Activated naive CD8-positive, alpha-beta T cell treated with anti-CD3 and anti-CD28 coated beads, Interleukin-2, amount 50 U/mL, for 24 hours (primary cell): ENCODE measurements at regions not wholly inside any gene's neighbourhood (a gene's known extent, or its start where the extent isn't known, plus 50 kb on each side); places are given as distances from the start of the nearest gene placed in this dataset.
A peak's percentile ranks its signal among the peaks of the same experiment; 100 is the strongest.
"Not testable (repeated sequence)": the region's sequence is repeated elsewhere in the genome, so short reads cannot be mapped to it uniquely, and the experiment has no call there.

Experiments used
- ATAC-seq: fragments of 150-1000 bp; cut with Tn5 transposase; one replicate; pipeline ENCODE4 v1.10.0; 2021
- DNase-seq: peaks from one replicate; pipeline ENCODE4 v3.0.0; 2021
- H3K27ac Mint-ChIP-seq: one replicate; pipeline ENCODE4 v1.8.0; 2021; ENCODE audit warnings: mild to moderate bottlenecking, mixed read lengths
- H3K27me3 Mint-ChIP-seq: one replicate; pipeline ENCODE4 v1.8.0; 2021; ENCODE audit warnings: mixed read lengths
- H3K36me3 Mint-ChIP-seq: one replicate; pipeline ENCODE4 v1.8.0; 2021; ENCODE audit warnings: low read depth, mixed read lengths
- H3K4me1 Mint-ChIP-seq: one replicate; pipeline ENCODE4 v1.8.0; 2021; ENCODE audit warnings: mixed read lengths
- H3K4me3 Mint-ChIP-seq: one replicate; pipeline ENCODE4 v1.8.0; 2021; ENCODE audit warnings: mild to moderate bottlenecking, moderate library complexity, mixed read lengths
- H3K9me3 Mint-ChIP-seq: one replicate; pipeline ENCODE4 v1.8.0; 2021; ENCODE audit warnings: mixed read lengths

DNA sequence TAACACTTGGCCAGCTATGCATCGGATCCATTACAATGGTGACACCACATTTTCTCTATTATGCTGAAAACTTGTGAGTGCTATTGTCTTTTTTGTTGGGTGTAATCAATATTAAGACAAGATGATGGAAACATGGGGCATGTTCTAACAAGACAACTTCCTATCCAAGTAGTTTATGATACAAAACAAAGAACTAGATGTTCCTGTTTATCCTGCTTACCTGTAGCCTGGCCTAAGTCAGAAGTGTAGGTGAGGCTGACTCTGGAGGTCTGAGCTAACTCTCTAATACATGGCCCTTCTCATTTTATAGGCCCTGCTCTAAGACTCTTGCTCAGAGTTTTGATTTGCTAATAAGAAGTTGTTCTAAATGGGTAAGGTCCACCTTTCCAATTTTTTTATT, 242.4 kb upstream of the STXBP5 start:
- H3K27ac Mint-ChIP-seq = no peak overlapping the region
- ATAC-seq = no peak
- H3K9me3 Mint-ChIP-seq = peaks cover 22% of the 10 kb centered on the region
- H3K27me3 Mint-ChIP-seq = no peaks in the 10 kb centered on the region
- DNase-seq = no peak
- H3K4me3 Mint-ChIP-seq = no peak overlapping the region
- H3K4me1 Mint-ChIP-seq = no peaks in the 10 kb centered on the region
- H3K36me3 Mint-ChIP-seq = peaks cover 6% of the 10 kb centered on the region

DNA sequence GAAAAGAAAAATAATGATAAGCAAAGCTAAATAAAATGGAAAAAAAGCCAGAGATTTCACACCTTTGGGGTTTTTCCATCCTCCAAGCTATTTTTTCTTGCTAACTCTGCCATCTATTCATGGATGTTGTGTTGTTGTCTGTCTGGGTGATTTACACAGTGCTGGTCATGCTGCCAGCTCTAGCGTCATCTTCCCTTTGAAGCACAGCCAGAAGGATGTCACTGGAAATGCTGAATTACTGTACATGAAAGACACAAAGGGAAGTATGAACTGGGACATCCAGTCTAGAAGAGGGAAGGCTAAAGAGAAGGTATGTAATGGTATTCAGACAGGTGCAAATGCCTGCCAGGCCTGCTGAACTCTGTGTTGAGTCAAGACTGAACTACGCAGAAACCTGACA, 241.9 kb upstream of the STXBP5 start:
- H3K27me3 Mint-ChIP-seq = no peaks in the 10 kb centered on the region
- no peaks in the 10 kb centered on the region for H3K4me1 Mint-ChIP-seq
- DNase-seq (no peak), ATAC-seq (no peak)
- peaks cover 22% of the 10 kb centered on the region for H3K9me3 Mint-ChIP-seq
- H3K27ac Mint-ChIP-seq = no peak overlapping the region
- peaks cover 6% of the 10 kb centered on the region for H3K36me3 Mint-ChIP-seq
- no peak overlapping the region for H3K4me3 Mint-ChIP-seq

DNA sequence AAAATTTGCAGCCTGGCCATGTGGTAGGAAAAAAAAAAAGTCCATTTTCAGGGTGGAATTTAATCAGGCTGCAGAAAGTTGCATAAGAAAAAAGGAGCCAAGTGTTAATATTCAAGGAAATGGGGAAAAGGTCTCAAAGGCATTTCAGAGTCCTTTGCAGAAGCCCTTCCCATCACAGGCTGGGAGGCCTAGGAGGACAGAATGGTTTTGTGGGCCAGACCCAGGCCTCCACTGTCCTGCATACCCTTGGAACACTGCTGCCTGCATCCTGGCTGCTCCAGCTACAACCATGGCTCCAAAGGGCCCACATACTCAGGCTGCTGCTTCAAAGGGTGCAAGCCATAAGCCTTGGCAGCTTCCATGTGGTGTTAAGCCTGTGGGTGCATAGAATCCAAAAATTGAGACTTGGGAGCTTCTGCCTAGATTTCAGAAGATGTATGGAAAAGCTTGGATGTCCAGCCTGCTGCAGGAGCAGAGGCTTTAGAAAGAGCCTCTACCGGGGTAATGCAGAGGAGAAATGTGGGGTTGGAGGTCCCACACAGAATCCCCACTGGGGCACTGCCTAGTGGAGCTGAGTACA, 239.0 kb upstream of the STXBP5 start:
- peaks cover 6% of the 10 kb centered on the region for H3K36me3 Mint-ChIP-seq
- no peaks in the 10 kb centered on the region for H3K4me1 Mint-ChIP-seq
- ATAC-seq (no peak), DNase-seq (peak; percentile 11)
- no peaks in the 10 kb centered on the region for H3K27me3 Mint-ChIP-seq
- H3K9me3 Mint-ChIP-seq = peaks cover 22% of the 10 kb centered on the region
- no peak overlapping the region for H3K27ac Mint-ChIP-seq
- H3K4me3 Mint-ChIP-seq = no peak overlapping the region

DNA sequence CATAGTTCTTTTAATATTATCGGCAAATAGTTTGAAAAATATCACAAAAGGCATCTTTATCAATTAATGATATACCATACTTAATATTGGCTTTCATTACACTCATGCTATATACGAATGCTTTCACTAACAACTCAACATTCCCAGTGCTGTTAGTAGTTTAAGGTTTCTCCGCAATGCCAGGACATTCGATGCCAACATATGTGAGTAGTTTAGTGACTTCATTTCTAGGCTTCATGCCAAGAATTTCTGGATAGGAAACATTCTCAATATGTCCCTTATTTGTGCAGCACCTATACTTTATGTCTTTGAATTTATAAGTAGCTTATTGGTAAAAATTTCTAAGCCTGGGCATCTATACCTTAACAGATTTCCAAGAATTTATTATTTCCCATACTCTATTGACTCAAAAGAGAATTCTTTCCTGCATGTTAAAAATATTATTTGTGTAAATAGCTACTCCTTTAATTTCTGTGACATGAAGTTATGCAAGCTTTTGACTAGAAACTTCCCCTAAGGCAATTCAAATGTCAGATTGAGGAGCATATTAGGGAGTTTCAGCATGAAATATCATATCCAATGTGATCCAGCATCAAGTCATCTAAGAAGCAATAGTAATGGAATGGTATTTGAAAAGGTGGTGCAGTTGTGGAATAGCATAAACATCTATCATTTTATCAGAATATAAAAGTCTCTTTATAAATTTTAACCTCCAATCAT, 236.0 kb upstream of the STXBP5 start:
- Mint-ChIP-seq H3K9me3 (peaks cover 22% of the 10 kb centered on the region), H3K27ac (no peak overlapping the region), H3K4me1 (no peaks in the 10 kb centered on the region), H3K4me3 (no peak overlapping the region), H3K36me3 (peaks cover 6% of the 10 kb centered on the region), H3K27me3 (no peaks in the 10 kb centered on the region)
- ATAC-seq = no peak
- no peak for DNase-seq

DNA sequence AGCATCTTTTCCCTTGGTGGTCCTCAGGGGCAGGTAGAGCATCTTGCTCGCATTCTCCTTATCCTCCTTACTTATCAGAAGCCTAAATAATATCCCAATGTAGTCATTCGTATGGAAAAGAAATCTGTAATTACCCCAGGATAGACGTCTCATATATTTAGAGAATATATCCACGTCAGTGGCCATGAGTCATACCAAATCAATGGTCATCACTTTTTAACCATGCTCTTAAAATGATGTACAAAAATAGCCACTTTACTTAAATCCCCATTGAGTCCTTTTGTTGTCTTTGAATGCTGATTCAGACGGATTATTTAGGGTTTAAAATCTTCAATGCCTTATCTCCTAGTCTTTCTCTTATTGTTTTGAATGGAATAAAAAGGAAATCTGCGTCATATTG, 231.7 kb upstream of the STXBP5 start:
- H3K4me3 Mint-ChIP-seq = no peak overlapping the region
- H3K9me3 Mint-ChIP-seq = no peaks in the 10 kb centered on the region
- no peak overlapping the region for H3K27ac Mint-ChIP-seq
- H3K36me3 Mint-ChIP-seq = no peaks in the 10 kb centered on the region
- H3K4me1 Mint-ChIP-seq = no peaks in the 10 kb centered on the region
- ATAC-seq = no peak
- no peak for DNase-seq
- H3K27me3 Mint-ChIP-seq = no peaks in the 10 kb centered on the region

DNA sequence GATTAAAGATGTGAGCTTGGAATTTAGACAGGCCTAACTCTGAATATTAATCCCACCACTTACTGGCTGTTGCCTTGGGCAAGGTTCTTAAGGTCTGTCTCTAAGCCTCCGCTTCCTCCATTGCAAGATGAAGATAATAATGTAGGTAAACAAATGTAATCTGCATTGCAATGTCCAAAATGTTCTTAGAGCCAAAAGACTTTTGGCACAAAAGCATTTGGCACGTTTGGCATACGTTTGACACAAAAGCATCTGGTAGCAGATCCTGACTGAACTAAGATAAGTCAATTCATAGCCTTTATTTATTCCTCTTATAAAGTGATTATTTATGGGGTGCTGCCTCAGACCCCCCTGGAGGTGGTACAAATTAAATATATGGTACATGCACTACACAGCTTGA, 229.9 kb upstream of the STXBP5 start:
- no peak overlapping the region for H3K27ac Mint-ChIP-seq
- H3K4me1 Mint-ChIP-seq = no peaks in the 10 kb centered on the region
- ATAC-seq = no peak
- H3K9me3 Mint-ChIP-seq = no peaks in the 10 kb centered on the region
- no peak overlapping the region for H3K4me3 Mint-ChIP-seq
- no peaks in the 10 kb centered on the region for H3K36me3 Mint-ChIP-seq
- DNase-seq = no peak
- no peaks in the 10 kb centered on the region for H3K27me3 Mint-ChIP-seq

DNA sequence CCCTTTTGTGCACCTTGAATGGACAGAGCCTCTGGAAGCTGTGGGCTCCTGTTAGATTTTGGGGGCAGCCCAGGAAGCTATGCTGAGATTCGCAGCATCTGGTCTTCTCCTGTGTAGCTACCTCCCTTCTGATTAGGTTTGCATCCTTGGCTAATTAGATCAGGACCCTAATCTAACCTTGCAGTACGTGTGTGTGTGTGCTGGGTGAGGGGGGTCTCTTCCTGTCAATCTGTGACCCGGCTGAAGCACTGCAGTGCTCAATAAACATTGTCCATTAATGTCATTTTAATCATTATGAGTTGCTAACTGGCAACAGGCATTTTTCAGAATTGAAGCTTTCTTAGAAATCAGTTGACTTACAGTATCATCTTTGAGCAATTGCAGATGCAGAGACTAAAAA, 229.1 kb upstream of the STXBP5 start:
- Mint-ChIP-seq H3K4me3 (no peak overlapping the region), H3K36me3 (no peaks in the 10 kb centered on the region), H3K4me1 (no peaks in the 10 kb centered on the region), H3K27me3 (no peaks in the 10 kb centered on the region), H3K27ac (no peak overlapping the region), H3K9me3 (no peaks in the 10 kb centered on the region)
- no peak for ATAC-seq
- no peak for DNase-seq

DNA sequence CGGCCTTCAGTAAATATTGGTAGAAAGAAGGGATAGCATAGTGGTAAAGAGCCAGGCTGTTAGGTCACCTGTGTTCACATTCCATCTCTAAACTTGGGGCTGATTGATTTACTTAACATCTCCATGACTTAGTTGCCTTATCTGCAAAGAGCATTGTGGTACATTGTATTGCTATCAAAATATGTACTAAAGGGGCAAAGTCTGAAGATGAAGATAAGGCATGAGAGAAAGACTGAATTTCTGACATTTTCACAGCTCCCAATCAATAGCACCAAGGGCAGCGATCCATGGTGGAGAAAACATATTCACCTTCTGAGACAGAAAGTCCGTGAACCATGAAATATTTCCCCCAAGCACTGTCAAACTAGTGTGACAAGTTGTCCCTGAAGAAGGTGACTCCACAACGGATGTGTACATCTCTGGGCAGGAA, 223.3 kb upstream of the STXBP5 start:
- no peak overlapping the region for H3K27ac Mint-ChIP-seq
- H3K4me1 Mint-ChIP-seq = no peaks in the 10 kb centered on the region
- DNase-seq = no peak
- H3K9me3 Mint-ChIP-seq = no peaks in the 10 kb centered on the region
- no peaks in the 10 kb centered on the region for H3K36me3 Mint-ChIP-seq
- no peak for ATAC-seq
- no peaks in the 10 kb centered on the region for H3K27me3 Mint-ChIP-seq
- no peak overlapping the region for H3K4me3 Mint-ChIP-seq

DNA sequence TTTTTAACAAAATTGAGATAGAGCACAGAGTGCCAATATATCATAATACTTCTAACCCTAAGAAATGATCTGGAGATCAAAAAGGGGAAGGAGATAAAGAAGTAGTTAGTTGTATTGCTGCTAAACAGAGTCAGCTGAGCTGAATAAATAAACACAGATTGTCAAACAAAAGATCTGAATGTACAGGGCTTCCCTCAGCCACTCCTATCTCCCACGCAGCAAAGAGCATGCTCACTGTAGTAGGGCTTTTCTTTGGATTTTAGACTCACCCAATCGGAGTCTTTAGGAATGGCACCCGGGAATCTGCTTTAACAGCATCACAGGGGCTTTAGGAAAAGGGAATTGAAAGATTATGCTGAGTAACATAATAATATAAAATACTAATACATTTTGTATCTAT, 222.2 kb upstream of the STXBP5 start:
- Mint-ChIP-seq H3K27me3 (no peaks in the 10 kb centered on the region), H3K9me3 (no peaks in the 10 kb centered on the region), H3K4me1 (no peaks in the 10 kb centered on the region), H3K4me3 (no peak overlapping the region), H3K27ac (no peak overlapping the region), H3K36me3 (no peaks in the 10 kb centered on the region)
- DNase-seq (no peak), ATAC-seq (no peak)

DNA sequence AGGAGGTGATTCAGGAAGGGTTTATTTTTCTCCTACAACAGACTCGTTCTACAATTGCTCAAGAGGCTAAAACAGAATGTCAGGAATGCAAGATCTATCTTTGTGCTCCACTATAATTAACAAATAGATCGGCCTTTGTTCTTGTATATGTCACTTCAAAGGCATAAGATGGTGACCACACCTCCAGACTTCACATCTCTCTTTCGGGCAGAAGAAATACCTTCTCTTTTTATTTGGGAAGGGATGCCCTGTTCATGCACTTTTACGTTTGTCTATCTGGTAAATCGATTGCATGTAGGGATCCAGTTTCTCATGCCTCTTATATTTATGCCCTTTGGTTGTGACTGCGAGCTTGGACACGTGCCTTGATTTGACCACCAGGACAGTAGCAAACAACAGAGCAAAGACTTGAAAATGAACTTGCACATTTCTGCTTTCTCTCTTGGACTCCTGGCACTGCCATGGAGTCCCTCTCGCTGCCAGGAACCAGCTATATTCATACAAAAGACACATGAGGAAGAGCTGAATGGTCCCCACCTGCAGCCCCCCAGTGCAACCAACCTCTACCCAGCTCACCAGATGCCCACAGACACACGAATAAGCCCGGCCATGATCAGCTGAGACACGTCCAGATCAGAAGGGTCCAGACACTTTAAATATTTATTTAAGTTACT, 219.8 kb upstream of the STXBP5 start:
- Mint-ChIP-seq H3K9me3 (no peaks in the 10 kb centered on the region), H3K27me3 (no peaks in the 10 kb centered on the region), H3K27ac (no peak overlapping the region), H3K4me1 (no peaks in the 10 kb centered on the region), H3K36me3 (no peaks in the 10 kb centered on the region), H3K4me3 (no peak overlapping the region)
- DNase-seq (no peak), ATAC-seq (no peak)

DNA sequence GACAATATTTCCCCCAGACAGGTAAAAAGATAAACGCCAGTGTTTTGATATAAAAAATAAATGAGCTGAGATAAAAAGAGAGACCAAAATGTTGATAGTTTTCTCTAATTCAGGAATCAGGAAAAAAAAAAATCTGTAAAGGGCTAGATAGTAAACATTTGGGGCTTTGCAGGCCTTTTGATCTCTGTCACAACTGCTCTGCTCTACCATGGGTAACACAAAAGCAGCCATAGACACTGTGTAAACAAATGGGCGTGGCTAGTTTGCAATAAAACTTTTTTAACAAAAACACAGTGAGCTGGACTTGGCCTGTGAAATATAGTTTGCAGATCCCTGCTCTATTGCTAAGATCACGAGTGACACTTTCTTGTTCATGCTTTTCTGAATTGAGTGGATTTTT, 219.1 kb upstream of the STXBP5 start:
- Mint-ChIP-seq H3K4me1 (no peaks in the 10 kb centered on the region), H3K4me3 (no peak overlapping the region), H3K9me3 (no peaks in the 10 kb centered on the region), H3K27me3 (no peaks in the 10 kb centered on the region), H3K36me3 (no peaks in the 10 kb centered on the region), H3K27ac (no peak overlapping the region)
- DNase-seq (no peak), ATAC-seq (no peak)

DNA sequence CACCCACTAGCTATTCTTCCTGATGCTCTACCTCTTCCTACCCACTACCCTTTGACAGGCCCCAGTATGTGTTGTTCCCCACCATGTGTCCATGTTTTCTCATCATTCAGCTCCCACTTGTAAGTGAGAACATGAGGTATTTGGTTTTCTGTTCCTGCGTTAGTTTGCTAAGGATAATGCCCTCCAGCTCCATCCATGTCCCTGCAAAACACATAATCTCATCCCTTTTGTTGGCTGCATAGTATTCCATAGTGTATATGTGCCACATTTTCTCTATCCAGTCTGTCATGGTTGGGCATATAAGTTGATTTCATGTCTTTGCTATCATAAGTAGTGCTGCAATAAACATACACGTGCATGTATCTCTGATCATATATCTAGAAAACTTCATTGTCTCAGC, 218.3 kb upstream of the STXBP5 start:
- Mint-ChIP-seq H3K9me3 (no peaks in the 10 kb centered on the region), H3K4me1 (no peaks in the 10 kb centered on the region), H3K36me3 (no peaks in the 10 kb centered on the region), H3K4me3 (no peak overlapping the region), H3K27me3 (no peaks in the 10 kb centered on the region), H3K27ac (no peak overlapping the region)
- DNase-seq (no peak), ATAC-seq (no peak)

DNA sequence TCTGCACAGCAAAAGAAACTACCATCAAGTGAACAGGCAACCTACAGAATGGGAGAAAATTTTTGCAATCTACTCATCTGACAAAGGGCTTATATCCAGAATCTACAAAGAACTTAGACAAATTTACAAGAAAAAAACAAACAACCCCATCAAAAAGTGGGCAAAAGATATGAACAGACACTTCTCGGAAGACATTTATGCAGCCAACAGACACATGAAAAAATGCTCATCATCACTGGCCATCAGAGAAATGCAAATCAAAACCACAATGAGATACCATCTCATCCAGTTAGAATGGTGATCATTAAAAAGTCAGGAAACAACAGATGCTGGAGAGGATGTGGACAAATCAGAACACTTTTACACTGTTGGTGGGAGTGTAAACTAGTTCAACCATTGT, 216.3 kb upstream of the STXBP5 start:
- not testable (repeated sequence) for H3K27me3 Mint-ChIP-seq, H3K9me3 Mint-ChIP-seq, H3K4me3 Mint-ChIP-seq, ATAC-seq, H3K27ac Mint-ChIP-seq, H3K36me3 Mint-ChIP-seq, H3K4me1 Mint-ChIP-seq, DNase-seq

DNA sequence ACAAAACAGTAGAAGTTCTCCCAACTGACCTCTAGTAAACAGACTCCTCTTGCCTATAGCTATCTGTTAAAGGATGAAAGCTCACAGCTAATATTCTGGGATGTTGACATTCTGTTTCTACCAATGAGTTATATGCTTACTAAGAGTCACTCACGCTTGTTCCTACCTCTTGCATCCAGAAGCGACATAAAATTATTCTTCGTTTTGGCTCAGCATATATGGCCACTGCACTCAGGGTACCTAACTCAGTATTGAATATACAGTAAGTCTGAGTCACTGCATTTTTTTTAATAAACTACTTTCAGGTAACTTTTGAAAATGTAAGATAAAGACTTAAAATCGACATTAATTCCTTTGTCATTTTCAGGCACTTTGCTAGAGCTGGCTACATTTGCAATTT, 214.4 kb upstream of the STXBP5 start:
- Mint-ChIP-seq H3K4me3 (no peak overlapping the region), H3K27me3 (no peaks in the 10 kb centered on the region), H3K9me3 (no peaks in the 10 kb centered on the region), H3K4me1 (no peaks in the 10 kb centered on the region), H3K36me3 (no peaks in the 10 kb centered on the region), H3K27ac (no peak overlapping the region)
- DNase-seq (no peak), ATAC-seq (no peak)

DNA sequence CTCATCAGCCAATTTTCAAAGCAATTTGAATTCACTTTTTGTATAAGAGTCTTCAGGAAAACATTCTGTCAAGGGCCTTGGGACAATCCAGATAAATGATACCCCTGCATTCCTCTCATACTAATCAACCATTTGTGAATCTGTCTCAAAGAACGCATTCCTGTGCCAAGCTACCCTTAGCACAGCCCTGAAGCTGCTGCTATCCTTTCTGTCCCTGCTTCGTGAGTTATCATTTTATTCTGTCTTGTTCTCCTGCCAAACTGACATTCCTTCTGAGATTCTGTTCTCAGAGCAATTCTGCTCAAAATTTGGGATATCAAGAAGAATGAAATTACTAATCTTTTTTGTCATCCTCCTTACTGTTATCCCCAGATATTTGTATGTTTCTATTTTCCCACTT, 213.9 kb upstream of the STXBP5 start:
- no peak for DNase-seq
- Mint-ChIP-seq H3K9me3 (no peaks in the 10 kb centered on the region), H3K27ac (no peak overlapping the region), H3K27me3 (no peaks in the 10 kb centered on the region), H3K4me3 (no peak overlapping the region), H3K36me3 (no peaks in the 10 kb centered on the region), H3K4me1 (no peaks in the 10 kb centered on the region)
- no peak for ATAC-seq
